GM12878 (cell line): ENCODE measurements at regions not wholly inside any gene's neighbourhood (a gene's known extent, or its start where the extent isn't known, plus 50 kb on each side); places are given as distances from the start of the nearest gene placed in this dataset.
A peak's percentile ranks its signal among the peaks of the same experiment; 100 is the strongest.

ENCODE experiments used
- ATF7 ChIP-seq: fragments of 450-650 bp; IDR thresholded peaks from 2 replicates; pipeline ENCODE4 v1.6.1; 2016; ENCODE audit warnings: low read depth, mild to moderate bottlenecking
- BCL11A ChIP-seq: IDR thresholded peaks from 2 replicates; pipeline ENCODE4 v1.6.1; 2011; ENCODE audit warnings: low read depth, low read length
- BCLAF1 ChIP-seq: fragments of 450-650 bp; IDR thresholded peaks from 2 replicates; pipeline ENCODE4 v1.6.1; 2017; ENCODE audit warnings: antibody characterized with exemption, mild to moderate bottlenecking, moderate library complexity
- CBFB ChIP-seq: IDR thresholded peaks from 2 replicates; pipeline ENCODE4 v1.6.1; 2016; ENCODE audit warnings: antibody characterized with exemption, low read depth
- CEBPB ChIP-seq, 2 experiments: fragments of 150-350 bp in 1 of 2; IDR thresholded peaks; 2 replicates each; pipeline ENCODE4 v1.6.1; 2012 to 2014; ENCODE audit warnings: low read depth in 2 of 2, low read length in 2 of 2, borderline replicate concordance in 1 of 2, inconsistent platforms in 1 of 2
- CHD1 ChIP-seq: IDR thresholded peaks from 2 replicates; pipeline ENCODE4 v1.6.1; 2012; ENCODE audit warnings: low read depth, low read length, improper control_type of control experiment
- CREB1 ChIP-seq: IDR thresholded peaks from 2 replicates; pipeline ENCODE4 v1.6.1; 2012; ENCODE audit warnings: low read depth, mild to moderate bottlenecking, inconsistent platforms
- DPF2 ChIP-seq: fragments of 450-650 bp; IDR thresholded peaks from 2 replicates; pipeline ENCODE4 v1.6.1; 2017; ENCODE audit warnings: mild to moderate bottlenecking
- HDAC6 ChIP-seq: fragments of 200-600 bp; sonication (generic); IDR thresholded peaks from one replicate; pipeline ENCODE4 v1.8.0; 2017; ENCODE audit warnings: antibody characterized with exemption; ENCODE audit not compliant: unreplicated experiment
- IKZF2 ChIP-seq, 2 experiments: fragments of 450-650 bp; IDR thresholded peaks; 2 replicates each; pipeline ENCODE4 v1.6.1; 2017; ENCODE audit warnings: mild to moderate bottlenecking in 2 of 2, moderate library complexity in 2 of 2
- IRF4 ChIP-seq: IDR thresholded peaks from 2 replicates; pipeline ENCODE4 v1.6.1; 2011; ENCODE audit warnings: low read depth, low read length
- JUND ChIP-seq: IDR thresholded peaks from 2 replicates; pipeline ENCODE4 v1.6.1; 2012; ENCODE audit warnings: low read depth, mild to moderate bottlenecking, low read length, improper control_type of control experiment, moderate library complexity
- MTA2 ChIP-seq: fragments of 450-650 bp; IDR thresholded peaks from 2 replicates; pipeline ENCODE4 v1.6.1; 2016; ENCODE audit warnings: low read depth, mild to moderate bottlenecking, moderate library complexity
- NFIC ChIP-seq: IDR thresholded peaks from 2 replicates; pipeline ENCODE4 v1.6.1; 2012; ENCODE audit warnings: low read depth, mild to moderate bottlenecking, inconsistent platforms, low read length, moderate library complexity
- NR2C2 ChIP-seq: IDR thresholded peaks from 2 replicates; pipeline ENCODE4 v1.6.1; 2011; ENCODE audit warnings: borderline replicate concordance, low read depth; ENCODE audit not compliant: control insufficient read depth, insufficient read length
- POLR2AphosphoS5 ChIP-seq: IDR thresholded peaks from 2 replicates; pipeline ENCODE4 v1.6.1; 2011; ENCODE audit warnings: mild to moderate bottlenecking, low read length, inconsistent platforms
- POU2F2 ChIP-seq: IDR thresholded peaks from 3 replicates; pipeline ENCODE4 v1.6.1; 2011; ENCODE audit warnings: low read depth, mild to moderate bottlenecking, low read length, borderline replicate concordance
- SMARCA5 ChIP-seq: fragments of 450-650 bp; IDR thresholded peaks from 2 replicates; pipeline ENCODE4 v1.6.1; 2017; ENCODE audit warnings: mild to moderate bottlenecking
- SPI1 ChIP-seq: IDR thresholded peaks from 2 replicates; pipeline ENCODE4 v1.6.1; 2011; ENCODE audit warnings: low read depth, mild to moderate bottlenecking, low read length, moderate library complexity, borderline replicate concordance; ENCODE audit not compliant: insufficient read depth
- SREBF2 ChIP-seq: IDR thresholded peaks from 2 replicates; pipeline ENCODE4 v1.6.1; 2012; ENCODE audit warnings: mild to moderate bottlenecking, low read length
- STAT3 ChIP-seq: IDR thresholded peaks from 2 replicates; pipeline ENCODE4 v1.6.1; 2011; ENCODE audit warnings: low read depth, low read length, improper control_type of control experiment
- TCF12 ChIP-seq: IDR thresholded peaks from 2 replicates; pipeline ENCODE4 v1.6.1; 2011; ENCODE audit warnings: low read depth, mild to moderate bottlenecking, low read length
- TCF3 ChIP-seq: IDR thresholded peaks from 2 replicates; pipeline ENCODE4 v1.6.1; 2012; ENCODE audit warnings: low read depth, mild to moderate bottlenecking, low read length, borderline replicate concordance; ENCODE audit not compliant: insufficient read depth
- USF2 ChIP-seq: IDR thresholded peaks from 2 replicates; pipeline ENCODE4 v1.6.1; 2011; ENCODE audit warnings: low read depth, low read length, improper control_type of control experiment, borderline replicate concordance
- TF ChIP-seq, protein P1 (sequence below): IDR thresholded peaks from 2 replicates; pipeline ENCODE4 v1.6.1; 2011; ENCODE audit warnings: mild to moderate bottlenecking, low read depth, low read length, moderate library complexity; ENCODE audit not compliant: insufficient replicate concordance
- TF ChIP-seq, protein P2 (sequence below): IDR thresholded peaks from 2 replicates; pipeline ENCODE4 v1.6.1; 2012; ENCODE audit warnings: low read length, inconsistent platforms

- TF ChIP-seq STAT3 (no peak), CREB1 (0 out of 2 replicates have a peak, but pooled peaks have one; percentile 29), SPI1 (peak; percentile 86), POLR2AphosphoS5 (no peak), MTA2 (peak; percentile 51; the same call in 1 of the 2 replicates), IKZF2 (IDR thresholded peaks at IDR 0.05) (peak; percentile 38 to 56; a peak in 2 of 4 replicates), CEBPB (IDR thresholded peaks at IDR 0.05; ENCODE audit: borderline replicate concordance in 1 of 2, low read depth in 2 of 2, low read length in 2 of 2) (no peak), ATF7 (peak; percentile 80), USF2 (no peak), NR2C2 (no peak), JUND (no peak), BCLAF1 (no peak), CHD1 (no peak), SMARCA5 (no peak), DPF2 (peak; percentile 68), TCF12 (peak; percentile 86), HDAC6 (no peak), NFIC (peak; percentile 72), TCF3 (peak; percentile 72; the same call in 1 of the 2 replicates), POU2F2 (0 out of 3 replicates have a peak, but pooled peaks have one; percentile 46), SREBF2 (no peak), CBFB (no peak), IRF4 (0 out of 2 replicates have a peak, but pooled peaks have one; percentile 17), BCL11A (no peak)
- TF ChIP-seq, protein P1, sequence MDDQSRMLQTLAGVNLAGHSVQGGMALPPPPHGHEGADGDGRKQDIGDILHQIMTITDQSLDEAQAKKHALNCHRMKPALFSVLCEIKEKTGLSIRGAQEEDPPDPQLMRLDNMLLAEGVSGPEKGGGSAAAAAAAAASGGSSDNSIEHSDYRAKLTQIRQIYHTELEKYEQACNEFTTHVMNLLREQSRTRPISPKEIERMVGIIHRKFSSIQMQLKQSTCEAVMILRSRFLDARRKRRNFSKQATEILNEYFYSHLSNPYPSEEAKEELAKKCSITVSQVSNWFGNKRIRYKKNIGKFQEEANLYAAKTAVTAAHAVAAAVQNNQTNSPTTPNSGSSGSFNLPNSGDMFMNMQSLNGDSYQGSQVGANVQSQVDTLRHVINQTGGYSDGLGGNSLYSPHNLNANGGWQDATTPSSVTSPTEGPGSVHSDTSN, result no peak
- TF ChIP-seq, protein P2, sequence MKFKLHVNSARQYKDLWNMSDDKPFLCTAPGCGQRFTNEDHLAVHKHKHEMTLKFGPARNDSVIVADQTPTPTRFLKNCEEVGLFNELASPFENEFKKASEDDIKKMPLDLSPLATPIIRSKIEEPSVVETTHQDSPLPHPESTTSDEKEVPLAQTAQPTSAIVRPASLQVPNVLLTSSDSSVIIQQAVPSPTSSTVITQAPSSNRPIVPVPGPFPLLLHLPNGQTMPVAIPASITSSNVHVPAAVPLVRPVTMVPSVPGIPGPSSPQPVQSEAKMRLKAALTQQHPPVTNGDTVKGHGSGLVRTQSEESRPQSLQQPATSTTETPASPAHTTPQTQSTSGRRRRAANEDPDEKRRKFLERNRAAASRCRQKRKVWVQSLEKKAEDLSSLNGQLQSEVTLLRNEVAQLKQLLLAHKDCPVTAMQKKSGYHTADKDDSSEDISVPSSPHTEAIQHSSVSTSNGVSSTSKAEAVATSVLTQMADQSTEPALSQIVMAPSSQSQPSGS, result peak; percentile 57
- TF ChIP-seq, all 136 proteins: peak for 19
These were observed 299.7 kb downstream of the CWC27 start (continued) for GRCh38 chr5:65068410-65068809.
